ENCODE measurements at regions not wholly inside any gene's neighbourhood (a gene's known extent, or its start where the extent isn't known, plus 50 kb on each side); places are given as distances from the start of the nearest gene placed in this dataset.

DNA sequence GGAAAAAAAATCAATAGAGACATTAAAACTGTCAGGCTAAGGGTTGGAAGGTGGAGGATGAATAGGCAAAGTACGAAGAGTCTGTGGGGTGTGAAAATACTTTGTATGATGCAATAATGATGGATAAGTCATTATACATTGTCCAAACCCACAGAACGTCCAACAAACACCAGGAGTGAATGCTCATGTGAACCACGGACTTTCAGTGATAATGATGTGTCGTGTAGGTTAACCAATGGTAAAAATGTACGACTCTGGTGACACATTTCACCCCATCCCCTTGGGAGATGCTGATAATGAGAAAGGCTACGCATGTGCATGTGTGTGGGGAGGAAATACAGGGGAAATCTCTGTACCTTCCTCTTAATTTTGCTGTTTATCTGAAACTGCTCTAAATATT, 665.2 kb downstream of the FAT4 start:
- no peak overlapping the region for H3K4me3 ChIP-seq (ENCODE audit: low read length in 2 of 2)
- no peaks in the 10 kb centered on the region for H3K36me3 ChIP-seq (ENCODE audit: control insufficient read depth in 2 of 2, insufficient read depth in 2 of 2, low read length in 1 of 2)
- no peaks in the 10 kb centered on the region for H3K9me3 ChIP-seq (ENCODE audit: control insufficient read depth in 2 of 2, insufficient read depth in 1 of 2, low read length in 1 of 2)
- H3K4me1 ChIP-seq (ENCODE audit: control insufficient read depth in 2 of 2, insufficient read depth in 2 of 2, low read length in 2 of 2) = no peaks in the 10 kb centered on the region
- H3K27me3 ChIP-seq (ENCODE audit: control insufficient read depth in 2 of 2, insufficient read depth in 1 of 2, low read length in 1 of 2) = no peaks in the 10 kb centered on the region
- 92% methylated on average over 6 of the region's 6 CpGs for WGBS
- DNase-seq (ENCODE audit: low read depth in 6 of 9, low spot score in 9 of 9) = no peak
- no peak overlapping the region for H3K27ac ChIP-seq (ENCODE audit: low read depth in 1 of 2, low read length in 1 of 2)

- H3K9me3 ChIP-seq (ENCODE audit: control insufficient read depth in 2 of 2, insufficient read depth in 1 of 2, low read length in 1 of 2) = no peaks in the 10 kb centered on the region
- H3K27ac ChIP-seq (ENCODE audit: low read depth in 1 of 2, low read length in 1 of 2) = no peak overlapping the region
- DNase-seq (ENCODE audit: low read depth in 6 of 9, low spot score in 9 of 9) = no peak
- no peaks in the 10 kb centered on the region for H3K27me3 ChIP-seq (ENCODE audit: control insufficient read depth in 2 of 2, insufficient read depth in 1 of 2, low read length in 1 of 2)
- no peaks in the 10 kb centered on the region for H3K36me3 ChIP-seq (ENCODE audit: control insufficient read depth in 2 of 2, insufficient read depth in 2 of 2, low read length in 1 of 2)
- WGBS = 88% methylated on average over 1 of the region's 1 CpG
- H3K4me1 ChIP-seq (ENCODE audit: control insufficient read depth in 2 of 2, insufficient read depth in 2 of 2, low read length in 2 of 2) = no peaks in the 10 kb centered on the region
- no peak overlapping the region for H3K4me3 ChIP-seq (ENCODE audit: low read length in 2 of 2)
Observed at GRCh38 chr4:125983168-125983567, 668.4 kb downstream of the FAT4 start.

DNA sequence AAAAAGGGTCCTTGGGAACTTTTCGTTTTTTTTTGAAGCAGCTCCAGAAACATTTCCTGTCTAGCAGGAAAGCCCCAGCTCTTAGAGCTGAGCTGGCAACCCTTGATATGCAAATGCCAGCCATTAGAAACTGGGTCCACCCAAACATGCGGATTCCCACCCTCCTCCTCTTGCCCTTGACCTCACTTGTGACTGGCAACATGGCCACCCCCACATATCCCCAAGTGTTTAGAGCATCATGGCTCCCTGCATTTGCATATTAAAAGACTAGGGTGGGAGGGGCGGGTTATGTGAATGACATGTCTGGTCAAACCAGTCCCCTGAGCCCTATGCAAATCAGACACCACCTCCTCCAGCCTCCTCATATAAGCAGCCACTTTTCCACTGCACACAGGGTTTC, 671.1 kb downstream of the FAT4 start:
- WGBS = 53% methylated on average over 3 of the region's 3 CpGs
- no peaks in the 10 kb centered on the region for H3K4me1 ChIP-seq (ENCODE audit: control insufficient read depth in 2 of 2, insufficient read depth in 2 of 2, low read length in 2 of 2)

DNA sequence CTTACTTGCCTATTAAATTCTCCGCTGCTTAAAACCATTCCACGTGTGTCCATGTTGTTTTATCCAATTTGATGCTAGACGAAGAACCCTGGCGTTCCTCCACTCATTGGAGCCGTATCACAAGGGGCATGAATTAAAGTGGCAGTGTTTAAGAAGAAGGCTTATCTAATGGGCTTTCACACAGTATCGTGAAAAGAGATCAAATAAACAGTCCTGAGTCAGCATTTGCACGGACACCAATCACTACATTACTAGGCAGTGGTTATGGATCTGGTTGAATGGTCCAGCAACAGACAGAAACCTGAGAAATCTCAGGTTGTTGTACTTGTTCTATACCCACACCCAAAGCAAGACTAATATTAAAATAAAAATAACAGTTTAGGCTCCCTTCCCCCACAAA, 671.6 kb downstream of the FAT4 start:
- Histone ChIP-seq H3K4me3 (ENCODE audit: low read length in 2 of 2) (no peak overlapping the region), H3K9me3 (ENCODE audit: control insufficient read depth in 2 of 2, insufficient read depth in 1 of 2, low read length in 1 of 2) (no peaks in the 10 kb centered on the region), H3K4me1 (ENCODE audit: control insufficient read depth in 2 of 2, insufficient read depth in 2 of 2, low read length in 2 of 2) (no peaks in the 10 kb centered on the region), H3K27ac (ENCODE audit: low read depth in 1 of 2, low read length in 1 of 2) (no peak overlapping the region), H3K36me3 (ENCODE audit: control insufficient read depth in 2 of 2, insufficient read depth in 2 of 2, low read length in 1 of 2) (no peaks in the 10 kb centered on the region), H3K27me3 (ENCODE audit: control insufficient read depth in 2 of 2, insufficient read depth in 1 of 2, low read length in 1 of 2) (no peaks in the 10 kb centered on the region)
- WGBS = 95% methylated on average over 7 of the region's 7 CpGs
- no peak for DNase-seq (ENCODE audit: low read depth in 6 of 9, low spot score in 9 of 9)

More for the DNA sequence above, 671.1 kb downstream of the FAT4 start:
- H3K36me3 ChIP-seq (ENCODE audit: control insufficient read depth in 2 of 2, insufficient read depth in 2 of 2, low read length in 1 of 2) = no peaks in the 10 kb centered on the region
- no peak for DNase-seq (ENCODE audit: low read depth in 6 of 9, low spot score in 9 of 9)
- H3K27ac ChIP-seq (ENCODE audit: low read depth in 1 of 2, low read length in 1 of 2) = no peak overlapping the region
- H3K4me3 ChIP-seq (ENCODE audit: low read length in 2 of 2) = no peak overlapping the region
- H3K9me3 ChIP-seq (ENCODE audit: control insufficient read depth in 2 of 2, insufficient read depth in 1 of 2, low read length in 1 of 2) = no peaks in the 10 kb centered on the region
- no peaks in the 10 kb centered on the region for H3K27me3 ChIP-seq (ENCODE audit: control insufficient read depth in 2 of 2, insufficient read depth in 1 of 2, low read length in 1 of 2)

GRCh38 chr4:125988464-125988863, 673.7 kb downstream of the FAT4 start:
- DNase-seq (ENCODE audit: low read depth in 6 of 9, low spot score in 9 of 9) = no peak
- Histone ChIP-seq H3K4me3 (ENCODE audit: low read length in 2 of 2) (no peak overlapping the region), H3K27me3 (ENCODE audit: control insufficient read depth in 2 of 2, insufficient read depth in 1 of 2, low read length in 1 of 2) (no peaks in the 10 kb centered on the region), H3K36me3 (ENCODE audit: control insufficient read depth in 2 of 2, insufficient read depth in 2 of 2, low read length in 1 of 2) (no peaks in the 10 kb centered on the region), H3K4me1 (ENCODE audit: control insufficient read depth in 2 of 2, insufficient read depth in 2 of 2, low read length in 2 of 2) (no peaks in the 10 kb centered on the region), H3K27ac (ENCODE audit: low read depth in 1 of 2, low read length in 1 of 2) (no peak overlapping the region), H3K9me3 (ENCODE audit: control insufficient read depth in 2 of 2, insufficient read depth in 1 of 2, low read length in 1 of 2) (no peaks in the 10 kb centered on the region)
- 97% methylated on average over 1 of the region's 1 CpG for WGBS

GRCh38 chr4:125991398-125991797, 676.6 kb downstream of the FAT4 start:
- H3K4me3 ChIP-seq (ENCODE audit: low read length in 2 of 2) = no peak overlapping the region
- no peaks in the 10 kb centered on the region for H3K9me3 ChIP-seq (ENCODE audit: control insufficient read depth in 2 of 2, insufficient read depth in 1 of 2, low read length in 1 of 2)
- no peaks in the 10 kb centered on the region for H3K27me3 ChIP-seq (ENCODE audit: control insufficient read depth in 2 of 2, insufficient read depth in 1 of 2, low read length in 1 of 2)
- H3K4me1 ChIP-seq (ENCODE audit: control insufficient read depth in 2 of 2, insufficient read depth in 2 of 2, low read length in 2 of 2) = no peaks in the 10 kb centered on the region
- DNase-seq (ENCODE audit: low read depth in 6 of 9, low spot score in 9 of 9) = no peak
- H3K36me3 ChIP-seq (ENCODE audit: control insufficient read depth in 2 of 2, insufficient read depth in 2 of 2, low read length in 1 of 2) = no peaks in the 10 kb centered on the region
- 93% methylated on average over 2 of the region's 2 CpGs for WGBS
- H3K27ac ChIP-seq (ENCODE audit: low read depth in 1 of 2, low read length in 1 of 2) = no peak overlapping the region

GRCh38 chr4:125992891-125993290, 678.1 kb downstream of the FAT4 start:
- Histone ChIP-seq H3K4me1 (ENCODE audit: control insufficient read depth in 2 of 2, insufficient read depth in 2 of 2, low read length in 2 of 2) (no peaks in the 10 kb centered on the region), H3K36me3 (ENCODE audit: control insufficient read depth in 2 of 2, insufficient read depth in 2 of 2, low read length in 1 of 2) (no peaks in the 10 kb centered on the region), H3K9me3 (ENCODE audit: control insufficient read depth in 2 of 2, insufficient read depth in 1 of 2, low read length in 1 of 2) (no peaks in the 10 kb centered on the region), H3K4me3 (ENCODE audit: low read length in 2 of 2) (no peak overlapping the region), H3K27me3 (ENCODE audit: control insufficient read depth in 2 of 2, insufficient read depth in 1 of 2, low read length in 1 of 2) (no peaks in the 10 kb centered on the region), H3K27ac (ENCODE audit: low read depth in 1 of 2, low read length in 1 of 2) (no peak overlapping the region)
- 95% methylated on average over 2 of the region's 2 CpGs for WGBS
- no peak for DNase-seq (ENCODE audit: low read depth in 6 of 9, low spot score in 9 of 9)

GRCh38 chr4:125994024-125994423, 679.3 kb downstream of the FAT4 start:
- Histone ChIP-seq H3K9me3 (ENCODE audit: control insufficient read depth in 2 of 2, insufficient read depth in 1 of 2, low read length in 1 of 2) (no peaks in the 10 kb centered on the region), H3K4me3 (ENCODE audit: low read length in 2 of 2) (no peak overlapping the region), H3K27me3 (ENCODE audit: control insufficient read depth in 2 of 2, insufficient read depth in 1 of 2, low read length in 1 of 2) (no peaks in the 10 kb centered on the region), H3K36me3 (ENCODE audit: control insufficient read depth in 2 of 2, insufficient read depth in 2 of 2, low read length in 1 of 2) (no peaks in the 10 kb centered on the region), H3K27ac (ENCODE audit: low read depth in 1 of 2, low read length in 1 of 2) (no peak overlapping the region), H3K4me1 (ENCODE audit: control insufficient read depth in 2 of 2, insufficient read depth in 2 of 2, low read length in 2 of 2) (no peaks in the 10 kb centered on the region)
- no peak for DNase-seq (ENCODE audit: low read depth in 6 of 9, low spot score in 9 of 9)
- WGBS = 93% methylated on average over 9 of the region's 9 CpGs

DNA sequence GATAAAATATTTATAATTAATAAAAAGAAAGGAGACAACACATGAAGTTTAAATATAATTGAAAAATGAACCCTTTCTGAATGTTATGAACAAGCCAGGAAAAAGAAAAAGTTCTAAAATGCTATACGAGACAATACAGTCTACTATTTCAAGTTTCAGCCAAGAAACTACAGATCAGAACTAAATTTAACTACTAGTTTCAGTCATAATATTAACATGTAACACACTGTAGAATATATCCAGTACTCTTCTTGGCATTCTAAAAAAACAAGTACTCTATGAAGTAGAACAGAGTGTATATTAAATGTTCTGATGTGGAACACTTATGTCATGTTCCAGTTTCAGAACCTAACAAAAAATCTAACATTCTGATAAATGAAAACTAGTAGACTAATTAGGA, 679.7 kb downstream of the FAT4 start:
- H3K4me1 ChIP-seq (ENCODE audit: control insufficient read depth in 2 of 2, insufficient read depth in 2 of 2, low read length in 2 of 2) = no peaks in the 10 kb centered on the region
- WGBS = 97% methylated on average over 1 of the region's 1 CpG
- no peak for DNase-seq (ENCODE audit: low read depth in 6 of 9, low spot score in 9 of 9)
- H3K9me3 ChIP-seq (ENCODE audit: control insufficient read depth in 2 of 2, insufficient read depth in 1 of 2, low read length in 1 of 2) = no peaks in the 10 kb centered on the region
- H3K27me3 ChIP-seq (ENCODE audit: control insufficient read depth in 2 of 2, insufficient read depth in 1 of 2, low read length in 1 of 2) = no peaks in the 10 kb centered on the region
- H3K27ac ChIP-seq (ENCODE audit: low read depth in 1 of 2, low read length in 1 of 2) = no peak overlapping the region
- H3K36me3 ChIP-seq (ENCODE audit: control insufficient read depth in 2 of 2, insufficient read depth in 2 of 2, low read length in 1 of 2) = no peaks in the 10 kb centered on the region
- H3K4me3 ChIP-seq (ENCODE audit: low read length in 2 of 2) = no peak overlapping the region

- no peak for DNase-seq (ENCODE audit: low read depth in 6 of 9, low spot score in 9 of 9)
- Histone ChIP-seq H3K4me3 (ENCODE audit: low read length in 2 of 2) (no peak overlapping the region), H3K27ac (ENCODE audit: low read depth in 1 of 2, low read length in 1 of 2) (no peak overlapping the region), H3K4me1 (ENCODE audit: control insufficient read depth in 2 of 2, insufficient read depth in 2 of 2, low read length in 2 of 2) (no peaks in the 10 kb centered on the region), H3K36me3 (ENCODE audit: control insufficient read depth in 2 of 2, insufficient read depth in 2 of 2, low read length in 1 of 2) (no peaks in the 10 kb centered on the region), H3K9me3 (ENCODE audit: control insufficient read depth in 2 of 2, insufficient read depth in 1 of 2, low read length in 1 of 2) (no peaks in the 10 kb centered on the region), H3K27me3 (ENCODE audit: control insufficient read depth in 2 of 2, insufficient read depth in 1 of 2, low read length in 1 of 2) (no peaks in the 10 kb centered on the region)
- WGBS = 61% methylated on average over 4 of the region's 4 CpGs
Observed at GRCh38 chr4:126004941-126005340, 690.2 kb downstream of the FAT4 start.
